Stomach (tissue), 4 donors: ENCODE measurements at regions not wholly inside any gene's neighbourhood (a gene's known extent, or its start where the extent isn't known, plus 50 kb on each side); places are given as distances from the start of the nearest gene placed in this dataset.

Source experiments
- EP300 ChIP-seq: sonication (generic); formaldehyde crosslinking; IDR thresholded peaks from one replicate; pipeline ENCODE4 v1.6.1; 2017; ENCODE audit warnings: antibody characterized with exemption
- POLR2A ChIP-seq, 4 donors: fragments of 450-650 bp; IDR thresholded peaks; one replicate each; pipeline ENCODE4 v1.6.1; 2016; ENCODE audit warnings: antibody characterized with exemption in 4 of 4, control low read depth in 2 of 4, mild to moderate bottlenecking in 1 of 4, moderate library complexity in 1 of 4
- TF ChIP-seq, protein P1 (sequence below), 7 experiments: fragments of 450-650 bp in 4 of 7; fragments of 200-600 bp in 3 of 7; sonication (generic) in 3 of 7; IDR thresholded peaks; one replicate each; pipeline ENCODE4 v1.5.1; 2016 to 2019; ENCODE audit warnings: antibody characterized with exemption in 7 of 7, control low read depth in 2 of 7, mild to moderate bottlenecking in 1 of 7

- TF ChIP-seq, protein P1, sequence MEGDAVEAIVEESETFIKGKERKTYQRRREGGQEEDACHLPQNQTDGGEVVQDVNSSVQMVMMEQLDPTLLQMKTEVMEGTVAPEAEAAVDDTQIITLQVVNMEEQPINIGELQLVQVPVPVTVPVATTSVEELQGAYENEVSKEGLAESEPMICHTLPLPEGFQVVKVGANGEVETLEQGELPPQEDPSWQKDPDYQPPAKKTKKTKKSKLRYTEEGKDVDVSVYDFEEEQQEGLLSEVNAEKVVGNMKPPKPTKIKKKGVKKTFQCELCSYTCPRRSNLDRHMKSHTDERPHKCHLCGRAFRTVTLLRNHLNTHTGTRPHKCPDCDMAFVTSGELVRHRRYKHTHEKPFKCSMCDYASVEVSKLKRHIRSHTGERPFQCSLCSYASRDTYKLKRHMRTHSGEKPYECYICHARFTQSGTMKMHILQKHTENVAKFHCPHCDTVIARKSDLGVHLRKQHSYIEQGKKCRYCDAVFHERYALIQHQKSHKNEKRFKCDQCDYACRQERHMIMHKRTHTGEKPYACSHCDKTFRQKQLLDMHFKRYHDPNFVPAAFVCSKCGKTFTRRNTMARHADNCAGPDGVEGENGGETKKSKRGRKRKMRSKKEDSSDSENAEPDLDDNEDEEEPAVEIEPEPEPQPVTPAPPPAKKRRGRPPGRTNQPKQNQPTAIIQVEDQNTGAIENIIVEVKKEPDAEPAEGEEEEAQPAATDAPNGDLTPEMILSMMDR (IDR thresholded peaks at IDR 0.05), result no peak
- no peak for TF ChIP-seq POLR2A (IDR thresholded peaks at IDR 0.05)
- TF ChIP-seq EP300, result no peak
Measured at GRCh38 chr5:159826351-159827214, 89.7 kb upstream of the ADRA1B start.
